IMR-90 (cell line): ENCODE measurements at regions not wholly inside any gene's neighbourhood (a gene's known extent, or its start where the extent isn't known, plus 50 kb on each side); places are given as distances from the start of the nearest gene placed in this dataset.

Experiments used
- ATAC-seq: fragments of 200-7000 bp; cut with Tn5 transposase; 2 replicates; pipeline ENCODE4 v1.9.1; 2020; ENCODE audit warnings: low read depth, mild to moderate bottlenecking, moderate library complexity
- BruUV-seq: library from RNA; stranded (reverse); fragments of 400-500 nt; replicated peaks from 2 replicates; lab custom pipeline; 2021; lab: Mats Ljungman, UMichigan
- CTCF ChIA-PET: fragments of 300-600 bp; formaldehyde crosslinking; extraction: SDS; loops from one replicate; lab custom pipeline; 2021; ENCODE audit warnings: antibody characterized with exemption; lab: Yijun Ruan, JAX
- POLR2A ChIA-PET: fragments of 300-600 bp; sonication (Branson Sonifier 250); formaldehyde crosslinking; loops from one replicate; lab custom pipeline; 2022; ENCODE audit warnings: antibody characterized with exemption; ENCODE audit not compliant: unreplicated experiment; lab: Charles Lee
- DNase-seq: peaks from one replicate; pipeline ENCODE4 v3.0.0; 2013
- H2AFZ ChIP-seq: replicated peaks from 2 replicates; pipeline ENCODE3; 2013; ENCODE audit warnings: low read length, mild to moderate bottlenecking; ENCODE audit not compliant: poor library complexity
- H2AK5ac ChIP-seq: 2 replicates; pipeline ENCODE4 v1.6.1; 2013; ENCODE audit warnings: low read depth, low read length, inconsistent platforms
- H2AK9ac ChIP-seq: replicated peaks from 2 replicates; pipeline ENCODE3; 2013; ENCODE audit warnings: mild to moderate bottlenecking, low read depth, low read length, moderate library complexity; ENCODE audit not compliant: poor library complexity
- H2BK120ac ChIP-seq: 2 replicates; pipeline ENCODE4 v1.6.1; 2013; ENCODE audit warnings: low read depth, low read length, inconsistent platforms
- H2BK15ac ChIP-seq: 3 replicates; pipeline ENCODE4 v1.6.1; 2013; ENCODE audit warnings: low read depth, low read length, inconsistent platforms
- H2BK20ac ChIP-seq: 2 replicates; pipeline ENCODE4 v1.6.1; 2013; ENCODE audit warnings: low read depth, mild to moderate bottlenecking, inconsistent platforms, low read length, moderate library complexity
- H2BK5ac ChIP-seq: 2 replicates; pipeline ENCODE4 v1.6.1; 2013; ENCODE audit warnings: mild to moderate bottlenecking, low read depth, low read length, inconsistent platforms; ENCODE audit not compliant: poor library complexity, severe bottlenecking
- H3K14ac ChIP-seq: replicated peaks from 2 replicates; pipeline ENCODE4 v1.6.1; 2013; ENCODE audit warnings: low read depth, low read length, inconsistent platforms
- H3K18ac ChIP-seq: 2 replicates; pipeline ENCODE4 v1.6.1; 2013; ENCODE audit warnings: low read depth, low read length, control low read depth
- H3K23ac ChIP-seq: 2 replicates; pipeline ENCODE4 v1.6.1; 2013; ENCODE audit warnings: low read depth, low read length, inconsistent platforms
- H3K27ac ChIP-seq: 2 replicates; pipeline ENCODE4 v1.5.1; 2013; ENCODE audit warnings: mild to moderate bottlenecking, control low read depth, low read length; ENCODE audit not compliant: insufficient read depth
- H3K27me3 ChIP-seq: 2 replicates; pipeline ENCODE4 v1.6.1; 2013; ENCODE audit warnings: low read length; ENCODE audit not compliant: control insufficient read depth, insufficient read depth
- H3K36me3 ChIP-seq: 2 replicates; pipeline ENCODE4 v1.6.1; 2013; ENCODE audit warnings: low read length, mixed read lengths; ENCODE audit not compliant: control insufficient read depth, insufficient read depth
- H3K4ac ChIP-seq: 2 replicates; pipeline ENCODE4 v1.6.1; 2013; ENCODE audit warnings: low read depth, low read length, inconsistent platforms
- H3K4me1 ChIP-seq: 2 replicates; pipeline ENCODE4 v1.6.1; 2013; ENCODE audit warnings: low read length, mixed read lengths; ENCODE audit not compliant: control insufficient read depth, insufficient read depth
- H3K4me2 ChIP-seq: 2 replicates; pipeline ENCODE4 v1.6.1; 2013; ENCODE audit warnings: low read depth, mild to moderate bottlenecking, control low read depth, low read length, moderate library complexity
- H3K4me3 ChIP-seq: 2 replicates; pipeline ENCODE4 v1.5.1; 2013; ENCODE audit warnings: low read depth, mild to moderate bottlenecking, control low read depth, low read length, moderate library complexity; ENCODE audit not compliant: insufficient read depth
- H3K56ac ChIP-seq: 2 replicates; pipeline ENCODE4 v1.6.1; 2013; ENCODE audit warnings: low read length, inconsistent platforms; ENCODE audit not compliant: insufficient read depth; ENCODE audit errors: extremely low read depth
- H3K79me1 ChIP-seq, 2 experiments: 2 replicates each; pipeline ENCODE4 v1.6.1; 2013; ENCODE audit warnings: low read length in 2 of 2, inconsistent platforms in 1 of 2, low read depth in 1 of 2
- H3K9ac ChIP-seq: 2 replicates; pipeline ENCODE4 v1.6.1; 2013; ENCODE audit warnings: low read depth, low read length, control low read depth
- H3K9me1 ChIP-seq: 2 replicates; pipeline ENCODE4 v1.6.1; 2013; ENCODE audit warnings: low read length, inconsistent platforms; ENCODE audit not compliant: insufficient read depth
- H3K9me3 ChIP-seq: 2 replicates; pipeline ENCODE4 v1.6.1; 2013; ENCODE audit warnings: low read length; ENCODE audit not compliant: control insufficient read depth, insufficient read depth
- H4K20me1 ChIP-seq: 2 replicates; pipeline ENCODE4 v1.6.1; 2013; ENCODE audit warnings: low read length, inconsistent platforms; ENCODE audit not compliant: insufficient read depth
- H4K5ac ChIP-seq: 2 replicates; pipeline ENCODE4 v1.6.1; 2013; ENCODE audit warnings: mild to moderate bottlenecking, low read depth, low read length, control low read depth
- H4K8ac ChIP-seq, 2 experiments: 2 replicates each; pipeline ENCODE4 v1.6.1; 2013; ENCODE audit warnings: low read depth in 2 of 2, low read length in 2 of 2, control low read depth in 1 of 2, inconsistent platforms in 1 of 2
- H4K91ac ChIP-seq: 2 replicates; pipeline ENCODE4 v1.6.1; 2013; ENCODE audit warnings: low read depth, low read length, inconsistent platforms; ENCODE audit not compliant: insufficient read depth
- CHD1 ChIP-seq: IDR thresholded peaks from 2 replicates; pipeline ENCODE4 v1.6.1; 2012; ENCODE audit warnings: low read depth, low read length, improper control_type of control experiment
- MAZ ChIP-seq: IDR thresholded peaks from 2 replicates; pipeline ENCODE4 v1.6.1; 2012; ENCODE audit warnings: low read depth, mild to moderate bottlenecking, low read length, improper control_type of control experiment, moderate library complexity, borderline replicate concordance
- RCOR1 ChIP-seq: IDR thresholded peaks from 2 replicates; pipeline ENCODE4 v1.6.1; 2012; ENCODE audit warnings: mild to moderate bottlenecking, low read length, improper control_type of control experiment; ENCODE audit not compliant: insufficient replicate concordance
- WGBS, 2 experiments: methylation state at CpG; one replicate each; pipeline versions ENCODE4 v1.1.5 to v1.1.7; 2013; ENCODE audit warnings: missing lambda C conversion rate in 2 of 2; ENCODE audit not compliant: insufficient read length in 1 of 2; ENCODE audit errors: extremely low coverage in 2 of 2; 5-methylcytosine and 5-hydroxymethylcytosine counted together
- dilution Hi-C: fragments of 300-500 bp; cut with HindIII; formaldehyde crosslinking; loops from one replicate; pipeline ENCODE4 v1.14.3; 2018; ENCODE audit warnings: low sequenced_read_pairs; ENCODE audit not compliant: unreplicated experiment
- in situ Hi-C: fragments of 300-500 bp; cut with MboI; formaldehyde crosslinking; loops from 3 replicates; pipeline ENCODE4 v1.14.3; 2019; ENCODE audit warnings: low sequenced_read_pairs, inconsistent platforms, mixed read lengths
- intact Hi-C: fragments of 100-400 bp; cut with micrococcal nuclease; formaldehyde crosslinking; loops from 2 replicates; pipeline ENCODE4 v1.10.0; 2022

- Histone ChIP-seq H4K8ac (peak overlapping the region in 1 of 2 experiments; percentile 61; a peak in 1 of 4 replicates), H2BK15ac (peak overlapping the region; percentile 73; the same call in 2 of the 3 replicates), H3K79me1 (peaks cover 0 to 16% of the 10 kb centered on the region in 2 experiments; a peak in 2 of 4 replicates), H2BK20ac (peak overlapping the region; percentile 29; the same call in 1 of the 2 replicates), H3K9ac (no peak overlapping the region), H3K27ac (no peak overlapping the region), H3K36me3 (no peaks in the 10 kb centered on the region), H3K14ac (peak overlapping the region; percentile 79), H3K4me3 (no peak overlapping the region), H3K18ac (peak overlapping the region; percentile 50; the same call in 1 of the 2 replicates), H3K4me2 (no peak overlapping the region), H3K23ac (no peak overlapping the region), H3K4ac (peak overlapping the region; percentile 54; the same call in 1 of the 2 replicates), H4K91ac (no peak overlapping the region; the same call in 1 of the 2 replicates), H3K56ac (no peak overlapping the region), H2AK9ac (no peak overlapping the region), H2BK5ac (peak overlapping the region; percentile 55), H3K4me1 (peaks cover 18% of the 10 kb centered on the region), H3K9me1 (peaks cover 9% of the 10 kb centered on the region), H2AK5ac (peak overlapping the region; percentile 76), H2BK120ac (peak overlapping the region; percentile 76), H2AFZ (no peak overlapping the region), H3K27me3 (no peaks in the 10 kb centered on the region), H4K20me1 (no peaks in the 10 kb centered on the region), H3K9me3 (no peaks in the 10 kb centered on the region), H4K5ac (peak overlapping the region; percentile 15; the same call in 1 of the 2 replicates)
- dilution Hi-C loops (no loop called here), intact Hi-C loops (no loop called here), in situ Hi-C loops (no loop called here)
- 100% methylated on average over 2 of the region's 11 CpGs; no CpG with 5 or more reads in 1 of the 2 experiments for WGBS, 2 experiments
- ChIA-PET POLR2A (interaction anchor here (0.6 kb wide), 1 partner anchor 176 kb away, joined by 13 read pairs; no protein-coding TSS in a partner anchor), CTCF (no interaction called here)
- TF ChIP-seq RCOR1 (no peak), CHD1 (no peak), MAZ (no peak)
- ATAC-seq = no peak
- DNase-seq = no peak
- BruUV-seq = no TSS peak
Measured at GRCh38 chr3:102177075-102177755, 257.6 kb upstream of the ZPLD1 start.
